Middle frontal gyrus (tissue), 1 donor: ENCODE measurements at regions not wholly inside any gene's neighbourhood (a gene's known extent, or its start where the extent isn't known, plus 50 kb on each side); places are given as distances from the start of the nearest gene placed in this dataset.

ENCODE experiments used
- DNase-seq: peaks from one replicate; pipeline ENCODE4 v3.0.0-alpha.2; 2015; ENCODE audit warnings: low spot score; ENCODE audit errors: extremely low spot score

DNA sequence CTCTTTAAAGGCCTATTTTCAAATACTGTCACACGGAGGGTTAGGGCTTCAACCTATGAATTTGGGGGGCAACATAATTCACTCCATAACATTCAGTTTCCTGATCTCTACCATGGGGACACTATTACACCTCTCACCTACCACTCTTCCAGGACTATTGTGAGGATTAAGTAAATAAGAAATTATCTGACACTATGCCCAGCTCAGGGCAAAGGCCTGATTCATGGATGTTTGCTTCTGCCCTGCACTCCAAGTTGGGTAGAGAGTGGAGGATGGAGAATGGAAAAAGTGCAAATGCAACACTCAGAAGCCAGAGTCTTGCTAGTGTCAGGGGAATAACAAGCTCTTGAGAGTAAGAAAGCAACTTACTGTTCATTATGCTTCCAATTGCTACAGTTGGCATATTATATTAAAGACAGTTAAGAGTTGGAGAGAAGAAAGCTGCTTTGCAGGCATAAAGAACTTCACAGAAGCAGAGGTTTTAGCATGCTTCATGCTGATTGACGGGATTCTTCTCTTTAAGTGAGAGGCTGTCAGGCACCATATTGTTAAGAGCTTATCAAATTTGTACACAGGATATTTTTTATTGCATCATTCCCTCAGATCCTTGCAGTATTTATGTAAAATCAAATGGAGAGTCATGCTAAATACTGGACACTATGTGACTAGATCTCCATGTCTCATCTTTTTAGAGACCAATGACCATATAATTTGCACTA lies 375.3 kb downstream of the VPS13C start:
- no peak for DNase-seq

DNA sequence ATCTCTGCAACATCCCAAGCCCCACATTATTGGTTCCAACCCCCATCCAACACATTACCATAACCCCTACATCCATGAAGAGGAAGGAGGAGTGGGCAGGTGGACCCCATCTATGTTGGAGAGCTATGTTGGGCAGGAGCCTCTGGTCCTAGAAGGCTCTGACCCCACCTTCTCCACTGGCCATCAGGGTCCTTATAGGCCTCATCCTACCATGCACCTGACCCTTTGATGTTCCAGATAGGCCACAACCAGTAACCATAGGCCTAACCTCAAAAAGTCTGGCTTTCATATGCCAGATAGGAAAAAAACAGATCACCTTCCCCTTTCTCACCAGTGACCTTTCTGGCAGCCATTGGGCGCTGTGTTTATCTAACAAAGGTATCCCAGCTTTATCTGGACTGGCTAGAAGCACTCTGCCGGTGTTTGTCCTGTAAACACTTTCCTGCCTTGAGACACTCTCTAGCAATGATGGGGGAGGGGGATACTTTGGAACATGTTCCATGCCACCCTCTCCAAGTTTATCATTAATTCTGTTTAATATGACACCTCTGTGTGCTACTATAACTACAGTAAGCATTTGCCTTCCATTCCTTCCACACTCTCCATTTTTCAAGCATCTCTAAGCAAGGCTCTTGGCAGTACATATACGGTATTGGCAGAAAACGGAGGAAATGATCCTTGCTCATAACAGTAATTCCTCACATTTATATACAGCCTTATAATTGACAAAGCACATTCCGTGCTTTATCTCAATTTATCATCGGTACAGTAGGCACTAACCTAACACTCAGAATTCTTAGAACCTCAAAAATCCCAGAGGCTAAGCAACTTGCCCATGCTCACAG lies 377.1 kb downstream of the VPS13C start:
- no peak for DNase-seq

DNA sequence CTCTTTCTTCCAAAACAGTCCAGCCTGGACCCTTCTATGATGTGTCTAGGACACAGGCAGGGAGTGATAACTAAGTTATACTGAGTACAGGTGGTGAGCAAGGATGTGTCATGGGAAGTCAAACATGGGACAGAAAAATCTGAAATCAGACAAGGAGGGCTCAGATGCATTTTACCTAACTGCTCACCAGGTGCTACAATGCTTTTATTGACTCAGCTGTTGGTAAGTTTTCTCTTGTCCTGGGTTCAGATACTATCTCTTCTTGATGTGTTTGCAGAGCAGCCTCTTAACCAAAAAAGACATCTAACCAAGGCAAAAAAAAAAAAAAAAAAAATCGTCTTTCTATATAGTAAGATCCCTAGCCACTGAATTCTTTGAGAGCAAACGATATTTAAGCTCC lies 378.6 kb downstream of the VPS13C start:
- DNase-seq: no peak

DNA sequence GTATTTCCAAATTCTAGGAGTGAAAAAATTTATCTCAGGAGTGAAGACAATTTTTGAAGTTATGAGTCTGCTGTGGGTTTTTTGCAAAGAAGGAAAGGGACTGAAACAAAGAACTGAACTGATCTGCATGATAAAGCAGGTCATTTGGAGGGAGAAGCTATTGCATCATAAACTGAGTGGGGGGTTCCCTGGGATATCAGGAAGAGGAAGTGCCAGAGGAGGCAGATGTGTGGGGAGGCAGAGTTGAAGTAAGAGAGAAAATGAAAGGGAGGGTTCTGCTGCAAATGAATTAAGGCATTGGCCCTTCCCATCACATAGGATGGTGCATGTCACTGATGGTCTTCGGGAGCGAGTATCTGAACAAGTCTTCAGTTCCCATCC lies 379.2 kb downstream of the VPS13C start:
- no peak for DNase-seq

DNA sequence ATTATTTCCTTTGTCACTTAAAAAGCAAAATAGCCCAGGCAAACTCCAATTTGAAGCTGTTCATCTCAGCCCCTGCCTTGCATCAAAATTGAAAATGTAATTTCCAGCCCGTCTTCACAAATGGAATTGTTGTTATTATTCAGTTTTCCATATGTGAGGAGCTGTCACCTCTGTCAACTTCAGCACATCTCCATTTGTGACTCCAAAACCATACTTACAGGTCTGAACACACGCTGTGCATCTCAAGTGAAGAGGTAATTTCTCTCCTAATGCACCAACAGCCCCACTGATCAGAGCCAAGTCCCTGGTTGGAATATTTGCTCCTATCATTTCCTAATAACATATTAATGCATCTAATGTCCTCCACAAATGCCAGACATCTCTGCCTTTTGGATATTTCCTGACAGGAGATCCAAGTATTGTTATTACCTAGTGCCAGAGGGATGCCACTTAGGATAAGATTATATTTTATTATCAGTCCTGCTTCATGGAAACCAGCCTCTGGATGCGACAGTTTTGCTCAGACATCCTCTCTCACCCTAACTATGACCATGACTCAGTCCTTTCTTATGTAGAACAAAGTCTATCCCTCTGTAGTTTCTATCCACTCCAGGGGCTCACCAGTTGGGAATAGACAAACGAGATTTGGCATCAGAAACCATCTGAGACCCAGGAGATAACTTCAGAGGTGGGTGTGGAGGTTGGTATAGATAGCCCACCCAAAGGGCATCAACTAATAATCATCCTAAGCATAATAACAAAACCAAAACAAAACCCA lies 379.8 kb downstream of the VPS13C start:
- DNase-seq: no peak

- DNase-seq: no peak
These were observed 388.5 kb downstream of the VPS13C start for GRCh38 chr15:61671736-61672135.

- DNase-seq: no peak
These were observed 391.8 kb downstream of the VPS13C start for GRCh38 chr15:61668444-61668843.

GRCh38 chr15:61661791-61662190 lies 398.5 kb downstream of the VPS13C start:
- DNase-seq: no peak

- no peak for DNase-seq
These were observed 399.7 kb downstream of the VPS13C start for GRCh38 chr15:61660579-61660978.

- DNase-seq: no peak
These were observed 400.6 kb downstream of the VPS13C start for GRCh38 chr15:61659566-61660190.

GRCh38 chr15:61657461-61657860 lies 402.8 kb downstream of the VPS13C start:
- no peak for DNase-seq

DNA sequence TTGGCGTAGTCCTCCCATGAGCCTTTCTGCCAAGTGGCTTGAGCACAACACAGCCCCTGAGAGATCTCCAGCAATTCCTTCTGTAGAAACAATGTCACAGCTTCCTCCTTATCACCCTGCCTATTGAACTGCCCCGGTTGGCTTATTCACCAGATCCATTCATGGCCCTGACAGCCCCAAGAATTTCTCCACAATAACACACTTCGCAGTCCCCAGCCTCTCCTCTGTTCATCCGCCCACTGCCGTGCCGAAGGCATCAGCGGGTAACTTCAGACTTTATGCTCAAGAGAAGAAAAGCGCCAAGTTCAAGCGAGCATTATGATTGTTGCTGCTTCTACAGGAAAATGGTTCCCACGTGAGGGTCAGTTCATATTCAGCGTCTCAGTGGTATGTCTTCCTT lies 403.9 kb downstream of the VPS13C start:
- no peak for DNase-seq

GRCh38 chr15:61655881-61656280 lies 404.4 kb downstream of the VPS13C start:
- no peak for DNase-seq

DNA sequence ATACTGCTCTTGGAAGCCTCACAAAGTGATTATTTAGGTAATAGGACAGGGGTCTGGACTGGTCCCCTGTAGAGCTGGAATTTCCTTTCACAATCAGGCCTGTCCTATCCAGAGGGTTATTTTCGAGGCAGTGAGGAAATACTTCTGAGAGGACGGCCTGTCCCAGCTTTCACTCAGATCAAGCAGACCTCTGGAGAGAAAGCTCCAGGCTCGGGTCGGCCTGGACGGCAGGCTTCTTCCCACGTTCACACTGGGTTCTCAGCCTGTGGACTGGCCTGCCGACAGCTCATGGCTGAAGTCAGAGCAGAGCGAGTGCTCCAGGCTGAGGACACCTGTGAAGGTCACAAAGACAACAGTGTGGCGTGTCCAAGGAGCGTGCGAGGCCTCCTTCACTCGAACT lies 405.3 kb downstream of the VPS13C start:
- no peak for DNase-seq

DNA sequence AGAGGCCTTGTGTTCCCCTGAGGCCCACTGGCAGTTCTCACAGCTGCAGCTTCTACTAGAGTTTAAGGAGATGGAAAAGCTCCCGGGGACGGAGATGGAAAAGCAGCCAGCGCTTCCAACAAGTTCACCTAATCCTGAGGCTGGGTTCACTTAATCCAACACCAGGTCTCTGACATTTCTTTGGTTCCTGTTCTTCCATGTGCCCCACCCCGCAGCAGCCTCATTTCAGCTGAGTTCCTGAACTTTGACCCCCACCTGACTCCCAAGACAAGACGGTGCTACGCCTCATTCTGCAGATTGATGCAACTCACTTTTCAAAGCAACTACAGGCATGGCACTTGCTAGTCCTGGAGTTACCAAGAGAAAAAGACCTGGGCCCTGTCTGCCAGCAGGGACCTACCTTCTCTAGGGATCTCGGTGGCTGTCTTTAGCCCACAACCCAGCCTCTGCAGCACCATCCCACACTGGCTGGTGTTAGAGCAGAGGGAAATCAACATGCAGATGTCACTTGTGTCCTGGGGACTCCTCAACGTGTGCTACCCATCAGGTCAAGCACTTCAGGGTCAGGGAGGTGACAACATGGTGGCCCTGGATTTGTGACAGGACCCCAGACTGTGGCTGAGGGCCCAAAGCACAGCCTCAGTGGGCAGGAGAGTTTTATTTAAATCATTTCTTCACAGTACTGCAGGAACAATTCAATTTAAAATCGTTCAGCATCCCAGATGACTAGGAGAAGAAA lies 406.1 kb downstream of the VPS13C start:
- DNase-seq: no peak

DNA sequence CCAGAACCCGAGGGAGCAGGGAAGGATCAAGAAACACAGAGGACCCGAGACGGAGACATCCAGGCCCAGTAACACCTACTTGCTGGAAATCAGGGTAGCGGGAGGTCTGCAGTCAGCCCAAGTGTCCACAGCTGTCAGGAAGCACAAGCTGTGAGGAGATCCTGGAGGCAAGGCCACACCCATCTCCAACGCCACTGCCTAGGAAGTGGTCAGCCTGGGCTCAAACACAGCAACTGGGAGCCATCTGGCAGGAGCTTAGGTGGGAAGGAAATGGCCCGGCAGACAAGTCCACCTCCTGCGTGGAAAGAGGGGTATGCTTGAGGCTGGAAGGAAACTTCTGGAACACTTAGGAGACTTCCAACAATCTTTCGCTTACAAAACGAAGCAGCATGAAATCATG lies 407.1 kb downstream of the VPS13C start:
- DNase-seq: no peak

DNA sequence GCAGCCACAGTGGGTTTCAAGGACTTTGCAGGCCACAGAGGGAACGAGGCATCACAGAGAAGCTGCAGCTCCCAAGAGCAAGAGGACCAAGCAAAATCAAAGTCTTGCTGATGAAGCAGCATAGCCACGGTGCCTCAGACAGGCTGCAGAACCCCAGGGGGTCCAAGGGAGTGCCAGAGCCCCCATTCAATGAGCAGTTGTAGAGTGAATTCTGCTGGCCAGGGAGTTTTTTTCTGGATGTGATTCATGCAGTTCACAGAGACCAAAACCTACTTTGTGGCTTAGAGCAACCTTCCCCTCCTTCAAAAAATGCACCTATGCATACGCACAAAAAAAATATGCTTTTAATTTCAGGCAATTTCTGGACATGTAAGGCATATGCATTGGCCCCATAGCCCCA lies 409.0 kb downstream of the VPS13C start:
- no peak for DNase-seq

DNA sequence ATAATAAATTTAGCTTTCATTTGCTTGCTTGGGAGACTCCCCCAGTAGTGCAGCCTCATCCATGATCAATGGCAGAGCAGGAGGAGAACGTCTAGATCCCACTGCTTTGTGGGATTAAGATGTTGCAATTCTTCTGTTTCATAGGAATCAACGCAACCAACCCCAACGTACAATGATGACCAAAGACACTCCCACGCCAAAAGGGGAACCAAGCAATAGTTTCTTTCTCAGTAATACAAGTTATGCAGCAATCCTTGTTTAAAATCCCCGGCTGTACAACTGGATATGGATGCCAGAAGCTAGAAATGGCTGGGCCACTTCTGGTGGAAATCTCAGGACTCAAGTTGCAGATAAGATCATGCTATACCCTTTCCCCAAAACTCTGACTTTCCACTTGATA lies 411.2 kb downstream of the VPS13C start:
- no peak for DNase-seq

DNA sequence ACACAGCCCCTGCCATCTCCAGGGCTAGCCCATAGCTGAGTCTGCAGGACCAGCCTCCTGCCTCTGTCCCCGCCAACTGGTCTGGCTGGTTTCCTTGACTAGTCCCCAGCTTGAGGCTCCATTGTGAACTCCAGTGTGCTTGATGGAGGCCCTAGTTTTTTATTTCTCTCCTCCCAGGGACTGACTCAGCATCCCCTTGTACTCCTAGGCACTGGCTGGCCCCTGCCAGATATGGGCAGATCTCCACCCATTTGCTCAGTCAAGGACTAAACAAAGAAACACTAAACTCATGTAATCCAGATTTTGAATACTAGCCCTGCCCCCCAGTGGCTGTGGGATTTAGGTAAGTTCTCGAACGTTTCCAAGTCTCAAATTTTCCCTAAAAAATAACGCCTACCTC lies 415.4 kb upstream of the RORA start:
- DNase-seq: no peak

DNA sequence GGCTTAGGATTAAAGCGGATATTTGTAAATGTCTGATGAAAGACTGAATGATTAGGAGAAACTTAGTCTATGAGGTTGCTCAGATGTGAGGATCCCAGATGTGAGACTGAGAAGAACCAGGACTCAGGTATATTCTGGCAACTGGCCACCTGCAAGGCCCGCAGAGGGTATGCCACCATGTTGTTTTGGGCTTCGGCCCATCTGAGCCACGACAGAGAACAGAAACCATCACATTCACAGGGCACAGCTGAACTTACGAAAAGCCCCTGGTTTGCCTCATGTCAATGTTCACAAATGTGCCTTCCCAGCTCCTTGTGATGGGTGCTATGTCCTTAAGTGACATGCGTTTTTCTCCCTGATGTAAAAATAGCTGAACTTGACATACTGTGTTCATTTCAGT lies 412.5 kb upstream of the RORA start:
- DNase-seq: no peak

- no peak for DNase-seq
These were observed 411.7 kb upstream of the RORA start for GRCh38 chr15:61640756-61641155.
